ENCODE measurements at regions not wholly inside any gene's neighbourhood (a gene's known extent, or its start where the extent isn't known, plus 50 kb on each side); places are given as distances from the start of the nearest gene placed in this dataset.
"Not testable (repeated sequence)": the region's sequence is repeated elsewhere in the genome, so short reads cannot be mapped to it uniquely, and the experiment has no call there.

- no peak for DNase-seq
Observed at GRCh38 chr2:67879586-67880290, 183.1 kb downstream of the C1D start.

DNA sequence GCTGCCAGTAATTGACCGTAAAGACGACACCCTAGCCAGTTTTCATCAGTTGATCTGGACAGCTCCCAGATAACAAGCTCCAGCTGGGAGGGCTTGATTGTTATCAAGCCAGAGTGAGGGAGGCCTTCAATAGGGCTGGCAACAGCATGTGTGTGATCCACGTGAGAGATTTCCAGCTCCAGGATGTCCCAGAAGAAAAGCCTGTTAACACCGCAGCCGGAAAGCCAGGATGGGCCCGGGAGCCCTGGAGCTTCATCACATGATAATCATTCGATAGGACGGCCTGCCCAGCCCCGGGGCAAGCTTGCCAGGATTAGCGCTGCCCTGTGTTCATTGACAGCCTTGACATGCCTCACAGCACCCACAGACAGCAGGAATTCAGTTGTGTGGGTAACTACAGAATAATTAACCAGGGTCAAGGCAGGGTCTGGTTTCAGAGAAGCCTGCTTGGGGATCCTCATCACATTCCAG, 182.5 kb downstream of the C1D start:
- no peak for DNase-seq

GRCh38 chr2:67881816-67882215, 181.0 kb downstream of the C1D start:
- DNase-seq = no peak

DNA sequence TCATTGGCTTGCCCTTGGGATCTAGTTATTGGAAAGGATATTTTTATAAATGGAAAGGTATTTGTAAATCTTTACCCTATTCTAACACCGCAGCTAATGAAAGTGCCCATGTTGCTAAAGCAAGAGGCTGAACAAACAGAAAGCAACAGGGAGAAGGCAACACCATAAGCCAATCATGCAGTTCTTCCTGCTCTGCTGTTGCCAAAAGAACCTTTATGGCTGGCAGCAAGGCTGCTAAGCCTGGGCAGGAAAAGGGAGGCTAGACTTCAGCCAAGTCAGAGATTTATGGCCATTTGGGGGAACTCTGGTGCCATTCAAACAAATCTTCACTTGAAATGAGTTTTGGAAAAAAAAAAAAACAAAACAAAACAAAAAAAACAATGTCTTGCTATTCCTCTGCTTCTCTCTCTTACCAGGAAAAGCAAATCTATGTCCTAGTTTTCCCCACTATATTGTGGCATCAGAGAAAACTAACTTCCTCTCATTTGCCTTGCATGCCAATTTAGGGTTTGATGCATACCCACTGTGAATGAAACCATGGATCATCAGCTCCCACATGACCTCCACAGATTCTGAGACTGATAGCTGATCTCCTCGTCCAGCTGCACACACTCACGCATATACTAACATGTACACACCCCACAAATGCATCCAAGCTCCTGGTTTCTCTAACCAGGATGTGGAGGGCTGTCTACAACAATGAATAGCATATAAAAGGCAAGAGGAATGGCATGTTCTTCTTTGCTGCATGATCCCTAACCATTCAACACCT, 179.3 kb downstream of the C1D start:
- no peak for DNase-seq

DNA sequence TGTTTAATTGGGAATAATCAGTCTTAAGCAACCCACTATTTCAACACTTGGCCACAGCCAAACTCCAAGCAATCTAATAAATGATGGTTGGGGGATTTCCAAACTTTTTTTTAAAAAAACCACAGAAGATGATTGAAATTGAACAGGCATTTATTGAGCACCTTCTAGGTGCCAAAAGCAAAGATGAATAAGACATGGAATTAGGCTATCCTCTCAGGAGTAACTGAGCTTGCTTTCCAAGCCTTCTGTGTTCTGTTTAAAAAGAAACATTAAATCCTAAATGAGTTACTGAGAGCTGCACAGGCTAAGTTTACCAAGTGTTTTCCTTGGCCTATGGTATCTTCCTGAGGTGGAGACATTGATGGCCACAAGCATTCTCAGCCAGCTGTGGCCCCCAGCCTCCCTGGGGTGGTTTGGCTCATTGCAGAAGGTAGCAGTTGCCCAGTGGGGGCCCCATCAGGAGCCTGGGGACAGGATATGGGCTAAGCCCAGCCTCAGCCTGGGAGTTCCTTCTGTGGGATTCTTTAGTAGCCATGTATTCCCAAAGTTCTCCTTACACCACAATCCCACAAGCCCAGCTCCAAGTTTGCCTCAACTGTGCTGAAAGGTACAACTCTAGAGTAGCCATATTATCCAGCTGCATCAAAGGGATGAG, 174.3 kb downstream of the C1D start:
- DNase-seq = no peak

- no peak for DNase-seq
Observed at GRCh38 chr2:67889056-67889455, 173.7 kb downstream of the C1D start.

GRCh38 chr2:67891642-67892041, 171.2 kb downstream of the C1D start:
- no peak for DNase-seq

GRCh38 chr2:67892339-67892846, 170.4 kb downstream of the C1D start:
- DNase-seq = no peak

DNA sequence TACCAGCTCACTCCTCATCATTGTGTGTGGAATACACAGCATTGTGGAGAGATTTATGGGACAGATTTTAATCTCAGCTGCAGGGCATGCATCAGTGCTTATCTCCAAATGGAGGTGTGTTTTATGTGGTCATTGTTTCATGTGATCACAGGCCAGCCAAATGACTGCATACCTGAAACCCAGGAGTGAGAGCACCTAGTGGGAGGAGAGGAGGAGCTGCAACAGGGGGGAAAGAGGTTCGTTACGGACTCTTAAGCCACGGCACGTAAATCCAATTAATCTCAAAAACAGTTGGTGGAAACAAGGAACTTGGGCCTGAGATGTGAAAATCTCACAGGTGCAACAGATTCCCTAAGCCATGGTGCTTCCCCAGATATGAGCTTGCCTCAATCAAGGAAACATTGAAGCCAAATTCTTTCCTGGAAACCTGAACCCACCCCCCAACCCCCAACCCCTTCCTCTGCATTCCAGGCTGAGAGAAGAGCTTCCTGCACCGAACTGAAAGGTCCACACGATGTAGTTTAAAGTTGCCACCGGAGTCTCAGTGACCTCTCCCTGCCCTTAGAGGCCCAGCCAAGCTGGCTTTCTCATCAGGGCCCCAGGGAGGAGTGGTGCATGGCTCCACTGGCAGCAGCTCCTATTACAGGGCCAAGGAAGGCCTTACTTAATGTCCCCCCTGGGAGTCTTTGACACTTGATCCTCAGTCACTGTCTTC, 167.4 kb downstream of the C1D start:
- no peak for DNase-seq

DNA sequence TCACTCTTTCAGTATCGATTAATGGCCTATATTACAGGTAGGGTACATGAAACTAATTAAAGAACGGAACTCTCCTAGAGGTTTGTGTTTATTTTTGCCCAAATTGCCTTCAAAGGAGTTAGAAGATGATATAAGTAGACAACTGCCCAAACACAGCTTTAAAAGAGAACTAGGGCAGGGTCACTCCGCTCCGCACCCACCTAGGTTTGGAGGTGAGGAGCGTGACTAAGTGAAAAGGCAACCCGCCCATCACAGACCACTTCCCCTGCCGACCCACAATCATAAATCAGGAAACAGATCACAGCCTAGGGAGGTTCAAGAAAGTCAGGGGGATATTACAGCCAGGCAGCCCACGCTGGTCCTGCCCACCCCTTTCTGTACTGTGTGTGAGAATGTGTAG, 166.7 kb downstream of the C1D start:
- DNase-seq = no peak

GRCh38 chr2:67896476-67896875, 166.3 kb downstream of the C1D start:
- DNase-seq = no peak

- DNase-seq = no peak
Observed at GRCh38 chr2:67898595-67898994, 164.2 kb downstream of the C1D start.

- peak; percentile 35 for DNase-seq
Observed at GRCh38 chr2:67899187-67899586, 163.6 kb downstream of the C1D start.

DNA sequence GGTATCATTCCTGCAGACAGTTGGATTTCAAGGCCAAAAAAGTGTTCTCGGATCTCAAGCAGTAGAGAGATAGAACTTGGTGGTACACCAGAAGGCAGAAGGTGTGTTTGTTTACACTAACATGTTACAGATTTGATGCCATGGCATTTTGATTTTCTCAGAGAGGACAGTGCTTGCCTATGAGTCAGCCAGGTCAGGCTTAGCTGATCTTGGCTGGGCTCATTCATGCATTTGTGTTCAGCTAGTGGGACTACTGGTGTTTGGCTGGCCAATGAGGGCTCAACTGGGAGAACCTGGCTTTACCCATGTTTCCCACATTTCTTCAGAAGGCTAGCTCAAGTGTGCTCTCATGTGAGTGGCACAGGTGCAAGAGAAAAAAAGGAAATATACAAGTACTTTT, 162.0 kb downstream of the C1D start:
- DNase-seq = no peak

DNA sequence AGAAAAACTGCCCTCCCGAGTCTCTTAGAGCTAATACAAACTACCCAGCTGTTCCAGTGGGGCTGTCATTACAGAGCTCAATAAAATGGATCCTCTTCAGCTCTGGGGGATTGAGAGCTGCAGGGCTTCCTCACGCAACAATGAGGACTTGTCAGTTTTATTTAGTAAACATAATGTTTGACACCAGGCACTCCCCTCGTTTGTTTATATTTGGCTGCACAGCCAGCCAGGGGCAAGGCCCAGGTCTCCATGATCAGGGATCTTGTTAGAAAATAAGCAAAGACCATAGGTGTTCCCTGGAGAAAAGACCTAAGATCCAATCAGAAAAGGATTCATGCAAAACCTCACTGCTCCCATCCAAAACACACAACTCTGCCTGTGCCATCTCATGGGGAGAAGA, 158.2 kb downstream of the C1D start:
- no peak for DNase-seq

- no peak for DNase-seq
Observed at GRCh38 chr2:67904966-67905365, 157.8 kb downstream of the C1D start.

- not testable (repeated sequence) for DNase-seq
Observed at GRCh38 chr2:67906547-67906946, 156.3 kb downstream of the C1D start.

DNA sequence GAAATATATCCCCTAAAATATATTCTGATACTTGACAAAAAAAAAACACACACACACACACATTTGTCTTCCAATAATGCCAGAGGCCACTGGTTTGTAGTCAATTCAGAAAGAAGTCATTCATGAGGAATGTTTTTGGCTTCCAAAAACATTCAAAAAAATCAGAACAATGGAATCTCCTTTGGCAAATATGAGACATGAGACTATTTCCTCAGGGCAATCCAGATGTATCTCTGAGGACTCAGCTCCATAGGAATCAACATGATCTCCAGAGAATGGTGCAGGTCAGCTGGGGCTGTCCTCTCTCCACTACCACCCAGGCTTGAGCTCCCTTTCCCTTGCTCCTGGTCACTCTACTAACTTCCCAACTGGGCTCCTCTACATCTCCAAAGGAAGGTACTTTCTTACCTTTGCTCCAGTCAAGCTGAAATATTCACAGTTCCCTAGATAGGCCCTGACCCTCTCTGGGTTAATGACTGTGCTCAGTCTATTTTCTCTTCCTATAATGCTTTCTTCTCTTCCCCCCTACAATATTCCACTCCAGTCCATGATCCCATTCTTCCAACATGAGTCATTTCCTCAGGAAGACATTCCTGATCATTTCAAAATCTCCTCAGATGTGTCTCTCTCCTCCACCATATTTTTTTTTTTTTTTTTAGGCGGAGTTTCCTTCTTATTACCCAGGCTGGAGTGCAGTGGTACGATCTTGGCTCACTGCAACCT, 145.3 kb downstream of the C1D start:
- no peak for DNase-seq

GRCh38 chr2:67918471-67918870, 144.3 kb downstream of the C1D start:
- DNase-seq = no peak

- no peak for DNase-seq
Observed at GRCh38 chr2:67919490-67919889, 143.3 kb downstream of the C1D start.

DNA sequence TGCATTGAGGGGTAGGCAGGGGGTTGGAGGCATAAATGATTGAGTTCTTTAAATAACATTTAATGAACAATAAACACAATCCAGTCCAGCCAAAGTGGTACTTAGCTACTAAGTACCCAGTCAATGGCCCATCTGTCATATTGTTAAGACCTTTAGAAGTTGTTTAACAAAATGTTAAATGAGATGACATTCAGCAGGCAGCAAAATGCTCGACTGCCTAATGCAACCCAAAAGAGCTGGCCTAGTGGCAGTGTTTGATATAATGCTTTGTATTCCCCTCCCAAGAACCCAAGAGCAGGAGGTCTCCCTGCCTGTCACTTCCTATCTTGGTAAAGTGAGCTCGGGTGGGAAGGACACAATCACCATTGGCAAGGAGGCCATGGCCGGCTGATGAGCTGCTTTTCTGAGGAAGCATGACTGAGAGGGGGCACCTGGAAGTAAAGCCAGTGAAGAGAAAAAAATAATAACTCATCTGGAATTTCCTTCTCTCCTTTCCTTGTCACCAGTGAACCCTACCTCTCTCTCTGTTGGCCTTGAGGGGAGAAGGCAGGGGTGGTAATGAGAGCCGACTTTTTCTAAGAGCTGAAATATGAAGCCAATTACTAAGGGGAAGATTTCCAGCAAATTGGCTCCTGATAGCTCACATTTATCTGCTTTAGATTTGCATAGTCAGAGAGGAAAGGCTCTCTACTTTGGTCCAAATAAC, 140.6 kb downstream of the C1D start:
- DNase-seq = peak; percentile 71

DNA sequence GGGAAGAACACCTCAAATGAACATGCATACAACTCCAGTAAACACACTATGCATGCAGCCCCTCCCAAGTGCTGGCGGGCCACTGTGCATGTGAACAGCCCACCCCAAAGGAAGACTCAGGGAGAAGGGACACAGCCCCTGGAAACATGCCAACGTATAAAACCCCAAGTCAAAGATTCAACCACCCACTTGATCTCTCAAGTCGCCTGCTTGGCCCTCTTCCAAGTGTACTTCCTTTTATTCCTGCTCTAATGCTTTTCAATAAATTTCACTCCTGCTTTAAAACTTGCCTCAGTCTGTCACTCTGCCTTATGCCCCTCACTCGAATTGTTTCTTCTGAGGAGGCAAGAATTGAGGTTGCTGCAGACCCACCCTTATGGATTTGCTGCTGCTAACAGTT, 139.1 kb downstream of the C1D start:
- DNase-seq = no peak
